Spleen (tissue), 7 donors: ENCODE measurements at regions not wholly inside any gene's neighbourhood (a gene's known extent, or its start where the extent isn't known, plus 50 kb on each side); places are given as distances from the start of the nearest gene placed in this dataset.

ENCODE experiments used
- CTCF ChIP-seq, 11 experiments: fragments of 200-600 bp in 7 of 11; fragments of 450-650 bp in 4 of 11; sonication (generic) in 4 of 11; IDR thresholded peaks in 8 of 11; conservative IDR thresholded peaks in 3 of 11; 1 replicate in 7 of 11; 2 replicates in 4 of 11; pipeline versions ENCODE4 v1.4.0 to v1.8.0; 2016 to 2021; ENCODE audit warnings: antibody characterized with exemption in 11 of 11, inconsistent platforms in 4 of 11, mild to moderate bottlenecking in 1 of 11
- POLR2A ChIP-seq, 3 donors: fragments of 450-650 bp; IDR thresholded peaks; one replicate each; pipeline ENCODE4 v1.5.1; 2017; ENCODE audit warnings: antibody characterized with exemption in 3 of 3, mild to moderate bottlenecking in 1 of 3
- POLR2AphosphoS5 ChIP-seq, 3 donors: sonication (generic); formaldehyde crosslinking; IDR thresholded peaks; one replicate each; pipeline ENCODE4 v1.5.1; 2017; ENCODE audit warnings: antibody characterized with exemption in 3 of 3
- donor health status: DM: no; HTN: no; CAD: no; lungs with moderate emphysema.
- donor health status: DM: no; HTN: no; CAD: no.
- donor health status: DM: no; HTN: no; CAD: no.

- TF ChIP-seq CTCF (IDR thresholded peaks at IDR 0.05 in 8 of 11, conservative IDR thresholded peaks at IDR 0.05 in 3 of 11) = no peak
- TF ChIP-seq POLR2A (IDR thresholded peaks at IDR 0.05) = no peak
- TF ChIP-seq POLR2AphosphoS5 (IDR thresholded peaks at IDR 0.05) = no peak
Observed at GRCh38 chr6:105639124-105639523, 236.2 kb upstream of the PREP start.
